Stomach (tissue), 8 donors: ENCODE measurements at regions not wholly inside any gene's neighbourhood (a gene's known extent, or its start where the extent isn't known, plus 50 kb on each side); places are given as distances from the start of the nearest gene placed in this dataset.

ENCODE experiments used
- DNase-seq, 2 donors: peaks; one replicate each; pipeline versions ENCODE4 v3.0.0 to v3.0.0-alpha.2; 2013 to 2019
- H3K27ac ChIP-seq, 5 donors: fragments of 200-600 bp in 4 of 5; sonication (generic) in 4 of 5; one replicate each; pipeline ENCODE4 v1.5.1; 2013 to 2019; ENCODE audit warnings: mild to moderate bottlenecking in 1 of 5, moderate library complexity in 1 of 5
- H3K27me3 ChIP-seq, 3 donors: fragments of 200-600 bp; sonication (generic); one replicate each; pipeline ENCODE4 v1.5.1; 2017 to 2019; ENCODE audit warnings: mixed run types in 1 of 3
- H3K36me3 ChIP-seq, 4 donors: fragments of 200-600 bp; sonication (generic); 1 replicate in 3 of 4; 2 replicates in 1 of 4; pipeline ENCODE4 v1.5.1; 2016 to 2019
- H3K4me1 ChIP-seq, 4 donors: fragments of 200-600 bp; sonication (generic); one replicate each; pipeline ENCODE4 v1.5.1; 2016 to 2019
- H3K4me3 ChIP-seq, 4 donors: fragments of 200-600 bp; sonication (generic) in 3 of 4; one replicate each; pipeline ENCODE4 v1.5.1; 2016 to 2019; ENCODE audit warnings: mild to moderate bottlenecking in 1 of 4
- H3K9me3 ChIP-seq, 4 donors: fragments of 200-600 bp; sonication (generic); one replicate each; pipeline ENCODE4 v1.5.1; 2016 to 2019
- CTCF ChIP-seq, 7 experiments: fragments of 450-650 bp in 4 of 7; fragments of 200-600 bp in 3 of 7; sonication (generic) in 3 of 7; IDR thresholded peaks; one replicate each; pipeline ENCODE4 v1.5.1; 2016 to 2019; ENCODE audit warnings: antibody characterized with exemption in 7 of 7, control low read depth in 2 of 7, mild to moderate bottlenecking in 1 of 7
- EP300 ChIP-seq: sonication (generic); formaldehyde crosslinking; IDR thresholded peaks from one replicate; pipeline ENCODE4 v1.6.1; 2017; ENCODE audit warnings: antibody characterized with exemption
- POLR2A ChIP-seq, 4 donors: fragments of 450-650 bp; IDR thresholded peaks; one replicate each; pipeline ENCODE4 v1.6.1; 2016; ENCODE audit warnings: antibody characterized with exemption in 4 of 4, control low read depth in 2 of 4, mild to moderate bottlenecking in 1 of 4, moderate library complexity in 1 of 4
- POLR2AphosphoS5 ChIP-seq, 3 donors: sonication (generic); formaldehyde crosslinking; IDR thresholded peaks; one replicate each; pipeline ENCODE4 v1.6.1; 2016; ENCODE audit warnings: antibody characterized with exemption in 3 of 3
- WGBS, 5 donors: extraction: QIAGEN DNeasy Blood & Tissue Kit in 3 of 5; methylation state at CpG; one replicate each; pipeline versions ENCODE4 v1.1.5 to v1.1.7; 2013 to 2018; 5-methylcytosine and 5-hydroxymethylcytosine counted together
- intact Hi-C: fragments of 100-400 bp; cut with DNase I; formaldehyde crosslinking; loops from one replicate; pipeline ENCODE4 v1.15.1; 2023; ENCODE audit warnings: low total_unique reads
- donor health status: healthy with polysubstance abuse.
- donor health status: Bipolar disorder and iron deficiency.
- donor health status: healthy.

- peak; percentile 42 to 92 for DNase-seq
- intact Hi-C loops, result no loop called here
- WGBS, 5 donors, result 10 to 20% (median 17%) methylated on average over 4 of the region's 4 CpGs
- TF ChIP-seq POLR2AphosphoS5 (IDR thresholded peaks at IDR 0.05) (no peak), CTCF (IDR thresholded peaks at IDR 0.05) (no peak), EP300 (no peak), POLR2A (IDR thresholded peaks at IDR 0.05) (no peak)
- peaks cover 0 to 55% (median 30%) of the 10 kb centered on the region in 4 donors for H3K4me1 ChIP-seq
- no peaks in the 10 kb centered on the region for H3K27me3 ChIP-seq
- peak overlapping the region; percentile 23 to 36 (median 31) for H3K4me3 ChIP-seq
- H3K27ac ChIP-seq, result peak overlapping the region in 4 of 5 donors; percentile 42 to 82 (median 78)
- H3K36me3 ChIP-seq, result no peaks in the 10 kb centered on the region
- H3K9me3 ChIP-seq, result no peaks in the 10 kb centered on the region
These were observed 690.4 kb downstream of the USP25 start for GRCh38 chr21:16420031-16420724.

GRCh38 chr21:16421007-16421406 is 691.2 kb downstream of the USP25 start:
- Histone ChIP-seq H3K9me3 (no peaks in the 10 kb centered on the region), H3K4me3 (peak overlapping the region in 2 of 4 donors; percentile 35 to 36), H3K27ac (peak overlapping the region in 2 of 5 donors; percentile 80 to 82), H3K27me3 (no peaks in the 10 kb centered on the region), H3K36me3 (no peaks in the 10 kb centered on the region), H3K4me1 (peaks cover 0 to 58% (median 31%) of the 10 kb centered on the region in 4 donors)
- DNase-seq, result no peak
- TF ChIP-seq POLR2AphosphoS5 (IDR thresholded peaks at IDR 0.05) (no peak), POLR2A (IDR thresholded peaks at IDR 0.05) (no peak), EP300 (no peak), CTCF (IDR thresholded peaks at IDR 0.05) (no peak)
- intact Hi-C loops, result no loop called here
- 56 to 71% (median 64%) methylated on average over 2 of the region's 2 CpGs for WGBS, 5 donors

GRCh38 chr21:16421965-16422364 is 692.2 kb downstream of the USP25 start:
- Histone ChIP-seq H3K4me3 (no peak overlapping the region), H3K9me3 (no peaks in the 10 kb centered on the region), H3K27ac (peak overlapping the region in 1 of 5 donors; percentile 6), H3K27me3 (no peaks in the 10 kb centered on the region), H3K4me1 (peaks cover 0 to 58% (median 31%) of the 10 kb centered on the region in 4 donors), H3K36me3 (no peaks in the 10 kb centered on the region)
- 77 to 94% (median 87%) methylated on average over 3 of the region's 3 CpGs for WGBS, 5 donors
- intact Hi-C loops, result no loop called here
- TF ChIP-seq EP300, result no peak
- TF ChIP-seq POLR2AphosphoS5 (IDR thresholded peaks at IDR 0.05), result no peak
- TF ChIP-seq POLR2A (IDR thresholded peaks at IDR 0.05), result no peak
- TF ChIP-seq CTCF (IDR thresholded peaks at IDR 0.05), result no peak
- no peak for DNase-seq

- Histone ChIP-seq H3K9me3 (no peaks in the 10 kb centered on the region), H3K27ac (peak overlapping the region in 2 of 5 donors; percentile 2 to 23), H3K4me1 (peaks cover 0 to 58% (median 31%) of the 10 kb centered on the region in 4 donors), H3K4me3 (no peak overlapping the region), H3K36me3 (no peaks in the 10 kb centered on the region), H3K27me3 (no peaks in the 10 kb centered on the region)
- no peak for TF ChIP-seq POLR2A (IDR thresholded peaks at IDR 0.05)
- no peak for TF ChIP-seq CTCF (IDR thresholded peaks at IDR 0.05)
- TF ChIP-seq EP300, result no peak
- TF ChIP-seq POLR2AphosphoS5 (IDR thresholded peaks at IDR 0.05), result no peak
- 20 to 41% (median 29%) methylated on average over 2 of the region's 2 CpGs for WGBS, 5 donors
- intact Hi-C loops, result no loop called here
- peak in 1 of 2 donors; percentile 42 for DNase-seq
These were observed 692.9 kb downstream of the USP25 start for GRCh38 chr21:16422702-16423101.
